Suppressor macrophage (primary cell): ENCODE measurements at regions not wholly inside any gene's neighbourhood (a gene's known extent, or its start where the extent isn't known, plus 50 kb on each side); places are given as distances from the start of the nearest gene placed in this dataset.

Source experiments
- DNase-seq, 4 experiments: peaks; one replicate each; pipeline ENCODE4 v3.0.0-alpha.2; 2020 to 2022

GRCh38 chr18:61616111-61616610 is 276.6 kb downstream of the RNF152 start:
- no peak for DNase-seq

GRCh38 chr18:61612517-61612916 is 279.3 kb downstream of the CDH20 start:
- DNase-seq: peak in 3 of 4 experiments; percentile 27 to 53 (median 39)

- no peak for DNase-seq
Measured at GRCh38 chr18:61609131-61609530, 275.9 kb downstream of the CDH20 start.

- no peak for DNase-seq
Measured at GRCh38 chr18:61608316-61608715, 275.1 kb downstream of the CDH20 start.

GRCh38 chr18:61607867-61608266 is 274.6 kb downstream of the CDH20 start:
- DNase-seq: no peak

- DNase-seq: peak in 3 of 4 experiments; percentile 43 to 47 (median 44)
Measured at GRCh38 chr18:61606759-61607158, 273.5 kb downstream of the CDH20 start.

GRCh38 chr18:61606068-61606660 is 272.9 kb downstream of the CDH20 start:
- no peak for DNase-seq

GRCh38 chr18:61605376-61606067 is 272.3 kb downstream of the CDH20 start:
- no peak for DNase-seq
